ENCODE measurements at regions not wholly inside any gene's neighbourhood (a gene's known extent, or its start where the extent isn't known, plus 50 kb on each side); places are given as distances from the start of the nearest gene placed in this dataset.

DNA sequence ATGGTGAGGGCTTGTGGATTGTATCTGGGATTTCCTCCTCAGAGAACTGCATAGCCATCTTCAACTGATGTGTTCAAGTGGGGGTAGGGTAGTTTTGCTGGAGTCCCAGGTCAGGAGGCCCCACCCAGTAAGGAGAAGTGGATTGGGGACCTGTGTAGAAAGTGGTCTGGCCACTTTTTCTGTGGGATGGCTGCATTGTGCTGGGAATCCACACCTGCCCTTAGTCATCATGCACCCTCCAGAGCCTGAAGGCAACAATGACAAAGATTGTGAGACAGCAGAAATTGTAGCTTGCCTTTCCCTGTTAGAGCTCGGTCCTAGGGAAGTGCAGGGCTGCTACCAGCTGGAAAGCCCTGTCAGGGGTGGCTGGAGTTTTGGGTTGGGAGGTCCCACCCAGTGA, 255.4 kb downstream of the NDFIP2 start (continued):
- TF ChIP-seq, protein P1, sequence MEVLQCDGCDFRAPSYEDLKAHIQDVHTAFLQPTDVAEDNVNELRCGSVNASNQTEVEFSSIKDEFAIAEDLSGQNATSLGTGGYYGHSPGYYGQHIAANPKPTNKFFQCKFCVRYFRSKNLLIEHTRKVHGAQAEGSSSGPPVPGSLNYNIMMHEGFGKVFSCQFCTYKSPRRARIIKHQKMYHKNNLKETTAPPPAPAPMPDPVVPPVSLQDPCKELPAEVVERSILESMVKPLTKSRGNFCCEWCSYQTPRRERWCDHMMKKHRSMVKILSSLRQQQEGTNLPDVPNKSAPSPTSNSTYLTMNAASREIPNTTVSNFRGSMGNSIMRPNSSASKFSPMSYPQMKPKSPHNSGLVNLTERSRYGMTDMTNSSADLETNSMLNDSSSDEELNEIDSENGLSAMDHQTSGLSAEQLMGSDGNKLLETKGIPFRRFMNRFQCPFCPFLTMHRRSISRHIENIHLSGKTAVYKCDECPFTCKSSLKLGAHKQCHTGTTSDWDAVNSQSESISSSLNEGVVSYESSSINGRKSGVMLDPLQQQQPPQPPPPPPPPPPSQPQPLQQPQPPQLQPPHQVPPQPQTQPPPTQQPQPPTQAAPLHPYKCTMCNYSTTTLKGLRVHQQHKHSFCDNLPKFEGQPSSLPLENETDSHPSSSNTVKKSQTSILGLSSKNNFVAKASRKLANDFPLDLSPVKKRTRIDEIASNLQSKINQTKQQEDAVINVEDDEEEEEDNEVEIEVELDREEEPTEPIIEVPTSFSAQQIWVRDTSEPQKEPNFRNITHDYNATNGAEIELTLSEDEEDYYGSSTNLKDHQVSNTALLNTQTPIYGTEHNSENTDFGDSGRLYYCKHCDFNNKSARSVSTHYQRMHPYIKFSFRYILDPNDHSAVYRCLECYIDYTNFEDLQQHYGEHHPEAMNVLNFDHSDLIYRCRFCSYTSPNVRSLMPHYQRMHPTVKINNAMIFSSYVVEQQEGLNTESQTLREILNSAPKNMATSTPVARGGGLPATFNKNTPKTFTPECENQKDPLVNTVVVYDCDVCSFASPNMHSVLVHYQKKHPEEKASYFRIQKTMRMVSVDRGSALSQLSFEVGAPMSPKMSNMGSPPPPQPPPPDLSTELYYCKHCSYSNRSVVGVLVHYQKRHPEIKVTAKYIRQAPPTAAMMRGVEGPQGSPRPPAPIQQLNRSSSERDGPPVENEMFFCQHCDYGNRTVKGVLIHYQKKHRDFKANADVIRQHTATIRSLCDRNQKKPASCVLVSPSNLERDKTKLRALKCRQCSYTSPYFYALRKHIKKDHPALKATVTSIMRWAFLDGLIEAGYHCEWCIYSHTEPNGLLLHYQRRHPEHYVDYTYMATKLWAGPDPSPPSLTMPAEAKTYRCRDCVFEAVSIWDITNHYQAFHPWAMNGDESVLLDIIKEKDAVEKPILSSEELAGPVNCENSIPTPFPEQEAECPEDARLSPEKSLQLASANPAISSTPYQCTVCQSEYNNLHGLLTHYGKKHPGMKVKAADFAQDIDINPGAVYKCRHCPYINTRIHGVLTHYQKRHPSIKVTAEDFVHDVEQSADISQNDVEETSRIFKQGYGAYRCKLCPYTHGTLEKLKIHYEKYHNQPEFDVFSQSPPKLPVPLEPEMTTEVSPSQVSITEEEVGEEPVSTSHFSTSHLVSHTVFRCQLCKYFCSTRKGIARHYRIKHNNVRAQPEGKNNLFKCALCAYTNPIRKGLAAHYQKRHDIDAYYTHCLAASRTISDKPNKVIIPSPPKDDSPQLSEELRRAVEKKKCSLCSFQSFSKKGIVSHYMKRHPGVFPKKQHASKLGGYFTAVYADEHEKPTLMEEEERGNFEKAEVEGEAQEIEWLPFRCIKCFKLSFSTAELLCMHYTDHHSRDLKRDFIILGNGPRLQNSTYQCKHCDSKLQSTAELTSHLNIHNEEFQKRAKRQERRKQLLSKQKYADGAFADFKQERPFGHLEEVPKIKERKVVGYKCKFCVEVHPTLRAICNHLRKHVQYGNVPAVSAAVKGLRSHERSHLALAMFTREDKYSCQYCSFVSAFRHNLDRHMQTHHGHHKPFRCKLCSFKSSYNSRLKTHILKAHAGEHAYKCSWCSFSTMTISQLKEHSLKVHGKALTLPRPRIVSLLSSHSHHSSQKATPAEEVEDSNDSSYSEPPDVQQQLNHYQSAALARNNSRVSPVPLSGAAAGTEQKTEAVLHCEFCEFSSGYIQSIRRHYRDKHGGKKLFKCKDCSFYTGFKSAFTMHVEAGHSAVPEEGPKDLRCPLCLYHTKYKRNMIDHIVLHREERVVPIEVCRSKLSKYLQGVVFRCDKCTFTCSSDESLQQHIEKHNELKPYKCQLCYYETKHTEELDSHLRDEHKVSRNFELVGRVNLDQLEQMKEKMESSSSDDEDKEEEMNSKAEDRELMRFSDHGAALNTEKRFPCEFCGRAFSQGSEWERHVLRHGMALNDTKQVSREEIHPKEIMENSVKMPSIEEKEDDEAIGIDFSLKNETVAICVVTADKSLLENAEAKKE (CRISPR knock-in tag; IDR thresholded peaks at IDR 0.05) = no peak
- no peak for TF ChIP-seq NANOG (IDR thresholded peaks at IDR 0.05; ENCODE audit: borderline replicate concordance)
- TF ChIP-seq, protein P2, sequence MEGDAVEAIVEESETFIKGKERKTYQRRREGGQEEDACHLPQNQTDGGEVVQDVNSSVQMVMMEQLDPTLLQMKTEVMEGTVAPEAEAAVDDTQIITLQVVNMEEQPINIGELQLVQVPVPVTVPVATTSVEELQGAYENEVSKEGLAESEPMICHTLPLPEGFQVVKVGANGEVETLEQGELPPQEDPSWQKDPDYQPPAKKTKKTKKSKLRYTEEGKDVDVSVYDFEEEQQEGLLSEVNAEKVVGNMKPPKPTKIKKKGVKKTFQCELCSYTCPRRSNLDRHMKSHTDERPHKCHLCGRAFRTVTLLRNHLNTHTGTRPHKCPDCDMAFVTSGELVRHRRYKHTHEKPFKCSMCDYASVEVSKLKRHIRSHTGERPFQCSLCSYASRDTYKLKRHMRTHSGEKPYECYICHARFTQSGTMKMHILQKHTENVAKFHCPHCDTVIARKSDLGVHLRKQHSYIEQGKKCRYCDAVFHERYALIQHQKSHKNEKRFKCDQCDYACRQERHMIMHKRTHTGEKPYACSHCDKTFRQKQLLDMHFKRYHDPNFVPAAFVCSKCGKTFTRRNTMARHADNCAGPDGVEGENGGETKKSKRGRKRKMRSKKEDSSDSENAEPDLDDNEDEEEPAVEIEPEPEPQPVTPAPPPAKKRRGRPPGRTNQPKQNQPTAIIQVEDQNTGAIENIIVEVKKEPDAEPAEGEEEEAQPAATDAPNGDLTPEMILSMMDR (conservative IDR thresholded peaks at IDR 0.05; ENCODE audit: low read depth in 2 of 2) = no peak

DNA sequence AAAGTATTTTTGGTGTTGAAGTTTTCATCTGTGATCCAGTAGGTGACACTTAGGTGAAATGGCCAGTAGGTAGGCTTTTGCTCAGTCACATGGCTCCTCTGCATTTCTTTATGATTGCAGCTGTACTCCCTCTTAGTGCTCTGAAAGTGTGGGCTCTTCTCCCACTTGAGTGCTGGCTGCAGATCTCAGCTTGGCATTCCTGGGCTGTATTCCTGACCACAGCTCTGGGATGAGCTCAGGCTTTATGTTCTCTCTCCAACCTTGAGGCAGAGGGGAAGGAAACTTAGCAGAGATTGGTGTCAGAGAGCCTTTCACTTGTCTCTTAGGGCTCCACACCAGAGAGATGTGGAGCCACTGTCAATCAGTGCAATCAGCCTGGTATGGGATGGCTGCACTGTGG, 254.3 kb downstream of the NDFIP2 start:
- H3K27me3 Mint-ChIP-seq (ENCODE audit: insufficient read depth, low read depth, poor library complexity) = peaks cover 4% of the 10 kb centered on the region
- no peak overlapping the region for H2AFZ ChIP-seq
- no peak overlapping the region for H3K27ac ChIP-seq (ENCODE audit: low read depth)
- peaks cover 6% of the 10 kb centered on the region for H3K9me2 ChIP-seq (ENCODE audit: insufficient read depth)
- no peak overlapping the region for H3K4me3 Mint-ChIP-seq
- no peaks in the 10 kb centered on the region for H3F3A ChIP-seq (replicated peaks; ENCODE audit: low read depth)
- no peak for ATAC-seq
- no peaks in the 10 kb centered on the region for H3K36me3 ChIP-seq (ENCODE audit: insufficient read depth)
- no peaks in the 10 kb centered on the region for H3K79me2 ChIP-seq (replicated peaks; ENCODE audit: insufficient read depth)
- no peaks in the 10 kb centered on the region for H4K20me1 ChIP-seq (replicated peaks; ENCODE audit: insufficient read depth)
- H3K4me1 ChIP-seq (ENCODE audit: insufficient read depth) = no peaks in the 10 kb centered on the region
- no peak overlapping the region for H3K4me2 ChIP-seq
- H3K4me3 ChIP-seq = no peak overlapping the region
- DNase-seq (ENCODE audit: low spot score) = no peak
- no peak overlapping the region for H3K27ac Mint-ChIP-seq
- no peaks in the 10 kb centered on the region for H3K36me3 Mint-ChIP-seq (ENCODE audit: low read depth)
- H3K4me1 Mint-ChIP-seq = no peaks in the 10 kb centered on the region
- 0 out of 3 replicates have a peak, but pooled peaks cover 5% of the 10 kb centered on the region for H3K9me3 Mint-ChIP-seq
- H3K27me3 ChIP-seq (ENCODE audit: insufficient read depth) = no peaks in the 10 kb centered on the region
- no peak for TF ChIP-seq CREB1 (CRISPR knock-in tag; IDR thresholded peaks at IDR 0.05; ENCODE audit: low read depth)
- no peak for TF ChIP-seq NANOG (IDR thresholded peaks at IDR 0.05; ENCODE audit: borderline replicate concordance)
- no peak for TF ChIP-seq EZH2 (IDR thresholded peaks at IDR 0.05; ENCODE audit: low read depth, unreplicated experiment)
- TF ChIP-seq, protein P3, sequence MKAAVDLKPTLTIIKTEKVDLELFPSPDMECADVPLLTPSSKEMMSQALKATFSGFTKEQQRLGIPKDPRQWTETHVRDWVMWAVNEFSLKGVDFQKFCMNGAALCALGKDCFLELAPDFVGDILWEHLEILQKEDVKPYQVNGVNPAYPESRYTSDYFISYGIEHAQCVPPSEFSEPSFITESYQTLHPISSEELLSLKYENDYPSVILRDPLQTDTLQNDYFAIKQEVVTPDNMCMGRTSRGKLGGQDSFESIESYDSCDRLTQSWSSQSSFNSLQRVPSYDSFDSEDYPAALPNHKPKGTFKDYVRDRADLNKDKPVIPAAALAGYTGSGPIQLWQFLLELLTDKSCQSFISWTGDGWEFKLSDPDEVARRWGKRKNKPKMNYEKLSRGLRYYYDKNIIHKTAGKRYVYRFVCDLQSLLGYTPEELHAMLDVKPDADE (IDR thresholded peaks at IDR 0.05) = no peak
- TF ChIP-seq, protein P1 (CRISPR knock-in tag; IDR thresholded peaks at IDR 0.05) = no peak

Measured in GM23338 (cell line).